ENCODE measurements at regions not wholly inside any gene's neighbourhood (a gene's known extent, or its start where the extent isn't known, plus 50 kb on each side); places are given as distances from the start of the nearest gene placed in this dataset.

DNA sequence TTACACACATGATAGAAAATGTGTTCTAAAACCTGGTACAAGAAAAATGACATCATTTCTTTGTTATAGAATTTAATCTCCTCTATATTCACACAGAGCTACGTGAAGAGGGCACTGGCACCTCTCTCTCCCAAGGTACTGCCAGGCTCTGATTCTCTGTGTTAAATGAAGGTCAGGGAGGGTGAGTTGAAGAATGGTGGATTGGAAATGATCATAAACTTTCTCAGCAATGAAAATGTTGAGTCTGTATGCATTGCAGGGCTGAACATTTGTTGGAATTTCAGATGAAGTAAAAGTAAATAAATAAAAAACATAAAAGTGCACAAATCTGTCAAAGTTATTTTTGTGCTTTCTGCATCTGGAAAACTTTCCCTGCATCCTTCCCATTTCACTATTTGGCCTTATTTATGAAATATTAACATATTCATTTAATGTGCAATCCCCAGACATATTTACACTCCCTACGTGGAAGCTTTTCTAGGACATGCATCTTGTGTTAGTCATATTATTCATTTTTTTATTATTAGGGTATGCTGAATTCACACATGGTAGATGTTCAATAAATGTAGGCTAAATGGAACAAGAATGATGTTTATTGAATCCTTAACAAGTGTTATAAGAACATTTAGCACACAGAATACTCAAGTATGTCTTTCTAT is 810.3 kb upstream of the CDH8 start:
- H3K4me1 ChIP-seq = no peaks in the 10 kb centered on the region
- 55 to 71% methylated on average over 2 of the region's 2 CpGs for WGBS, 2 donors (ENCODE audit: low coverage in 1 of 2)
- H3K4me3 ChIP-seq = no peak overlapping the region
- intact Hi-C loops (cut with DNase I; ENCODE audit: low total_unique reads) (no loop called here), in situ Hi-C loops (cut with MboI; ENCODE audit: low pct_ligation_motif_present in 1 of 4, low pct_unique_long_range_greater_than_20kb in 1 of 4, low sequenced_read_pairs in 3 of 4) (no loop called here)
- no peak for DNase-seq
- no peaks in the 10 kb centered on the region for H3K9me3 ChIP-seq
- TF ChIP-seq, protein P1, sequence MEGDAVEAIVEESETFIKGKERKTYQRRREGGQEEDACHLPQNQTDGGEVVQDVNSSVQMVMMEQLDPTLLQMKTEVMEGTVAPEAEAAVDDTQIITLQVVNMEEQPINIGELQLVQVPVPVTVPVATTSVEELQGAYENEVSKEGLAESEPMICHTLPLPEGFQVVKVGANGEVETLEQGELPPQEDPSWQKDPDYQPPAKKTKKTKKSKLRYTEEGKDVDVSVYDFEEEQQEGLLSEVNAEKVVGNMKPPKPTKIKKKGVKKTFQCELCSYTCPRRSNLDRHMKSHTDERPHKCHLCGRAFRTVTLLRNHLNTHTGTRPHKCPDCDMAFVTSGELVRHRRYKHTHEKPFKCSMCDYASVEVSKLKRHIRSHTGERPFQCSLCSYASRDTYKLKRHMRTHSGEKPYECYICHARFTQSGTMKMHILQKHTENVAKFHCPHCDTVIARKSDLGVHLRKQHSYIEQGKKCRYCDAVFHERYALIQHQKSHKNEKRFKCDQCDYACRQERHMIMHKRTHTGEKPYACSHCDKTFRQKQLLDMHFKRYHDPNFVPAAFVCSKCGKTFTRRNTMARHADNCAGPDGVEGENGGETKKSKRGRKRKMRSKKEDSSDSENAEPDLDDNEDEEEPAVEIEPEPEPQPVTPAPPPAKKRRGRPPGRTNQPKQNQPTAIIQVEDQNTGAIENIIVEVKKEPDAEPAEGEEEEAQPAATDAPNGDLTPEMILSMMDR (IDR thresholded peaks at IDR 0.05) = no peak
- TF ChIP-seq EP300 (IDR thresholded peaks at IDR 0.05; ENCODE audit: low read depth) (no peak), POLR2A (IDR thresholded peaks at IDR 0.05) (no peak), POLR2AphosphoS5 (IDR thresholded peaks at IDR 0.05) (no peak)
- H3K36me3 ChIP-seq = no peaks in the 10 kb centered on the region
- no peaks in the 10 kb centered on the region for H3K27me3 ChIP-seq
- no peak overlapping the region for H3K27ac ChIP-seq

DNA sequence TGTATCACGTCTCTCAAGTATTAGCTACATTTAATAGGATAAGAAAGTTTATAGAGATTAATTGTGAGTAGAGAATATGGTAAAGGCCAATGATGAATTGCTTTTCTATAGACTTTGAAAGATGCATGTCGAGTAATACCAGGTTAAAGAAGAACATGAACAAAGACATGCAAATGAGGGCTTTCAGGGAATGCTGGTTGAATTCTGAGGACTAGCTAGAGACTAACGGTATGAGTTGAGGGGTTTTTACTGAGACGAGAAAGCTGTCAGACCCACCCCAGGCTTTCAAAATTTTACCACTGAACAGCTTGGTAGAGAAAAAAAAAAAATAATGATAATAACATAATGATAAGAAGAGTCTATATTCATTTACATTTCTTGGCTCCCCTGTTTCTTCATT is 796.0 kb upstream of the CDH8 start:
- H3K9me3 ChIP-seq = no peaks in the 10 kb centered on the region
- TF ChIP-seq, protein P1 (IDR thresholded peaks at IDR 0.05) = no peak
- TF ChIP-seq EP300 (IDR thresholded peaks at IDR 0.05; ENCODE audit: low read depth) (no peak), POLR2AphosphoS5 (IDR thresholded peaks at IDR 0.05) (no peak), POLR2A (IDR thresholded peaks at IDR 0.05) (no peak)
- WGBS, 2 donors (ENCODE audit: low coverage in 1 of 2) = 69 to 77% methylated on average over 4 of the region's 4 CpGs
- no peak overlapping the region for H3K4me3 ChIP-seq
- intact Hi-C loops (cut with DNase I; ENCODE audit: low total_unique reads) = no loop called here
- in situ Hi-C loops (cut with MboI; ENCODE audit: low pct_ligation_motif_present in 1 of 4, low pct_unique_long_range_greater_than_20kb in 1 of 4, low sequenced_read_pairs in 3 of 4) = no loop called here
- H3K27ac ChIP-seq = no peak overlapping the region
- no peak for DNase-seq
- H3K4me1 ChIP-seq = no peaks in the 10 kb centered on the region
- H3K36me3 ChIP-seq = no peaks in the 10 kb centered on the region
- no peaks in the 10 kb centered on the region for H3K27me3 ChIP-seq

DNA sequence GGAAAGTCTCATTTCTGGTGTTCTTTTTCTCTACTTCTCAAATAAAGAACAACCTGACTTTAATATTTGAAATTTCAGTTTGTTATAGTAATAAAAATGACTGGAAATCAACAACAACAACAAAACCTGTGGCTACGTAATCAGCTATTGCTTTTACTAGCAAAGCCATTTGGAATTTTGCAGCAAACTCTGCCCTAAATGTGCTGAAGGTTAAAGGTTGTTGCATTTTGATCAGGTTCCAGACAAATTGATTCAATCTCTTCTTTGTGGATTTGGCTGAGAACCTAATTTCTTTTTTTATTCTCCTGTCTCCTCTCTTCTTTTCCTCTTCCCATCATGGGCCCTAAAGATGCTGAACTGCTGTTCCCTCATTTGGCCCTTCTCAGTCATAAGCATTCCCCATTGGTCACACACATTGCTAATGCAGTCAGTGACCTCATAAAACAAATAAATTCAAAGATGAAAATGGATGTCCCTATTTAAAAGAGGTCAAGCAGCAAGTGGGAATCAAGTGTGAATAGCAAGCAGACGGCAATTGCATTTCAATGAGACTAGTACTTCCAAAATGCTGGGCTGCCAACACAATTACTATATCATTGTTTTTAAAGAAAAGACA is 795.1 kb upstream of the CDH8 start:
- 63 to 71% methylated on average over 2 of the region's 2 CpGs for WGBS, 2 donors (ENCODE audit: low coverage in 1 of 2)
- intact Hi-C loops (cut with DNase I; ENCODE audit: low total_unique reads) (no loop called here), in situ Hi-C loops (cut with MboI; ENCODE audit: low pct_ligation_motif_present in 1 of 4, low pct_unique_long_range_greater_than_20kb in 1 of 4, low sequenced_read_pairs in 3 of 4) (no loop called here)

DNA sequence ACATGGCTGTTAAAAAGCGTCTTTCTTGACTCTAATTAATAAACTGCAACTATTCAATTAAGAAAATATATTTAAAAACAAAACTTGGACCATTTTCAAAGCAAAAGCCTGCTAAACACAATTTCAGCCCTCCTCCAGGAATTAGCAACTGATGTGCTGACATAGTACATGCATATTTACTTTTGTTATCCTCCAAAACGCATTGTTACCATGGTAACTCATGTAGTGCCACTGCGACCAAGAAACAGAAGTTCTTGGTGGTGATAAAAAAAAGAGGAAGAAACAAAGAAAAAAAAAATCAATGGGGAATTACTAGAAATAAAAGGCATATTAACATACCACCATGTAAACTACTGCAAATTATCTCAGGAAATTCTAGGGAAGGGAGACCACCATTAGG is 793.4 kb upstream of the CDH8 start:
- H3K9me3 ChIP-seq = no peaks in the 10 kb centered on the region
- no peak for DNase-seq
- H3K4me1 ChIP-seq = no peaks in the 10 kb centered on the region
- no peaks in the 10 kb centered on the region for H3K27me3 ChIP-seq
- in situ Hi-C loops (cut with MboI; ENCODE audit: low pct_ligation_motif_present in 1 of 4, low pct_unique_long_range_greater_than_20kb in 1 of 4, low sequenced_read_pairs in 3 of 4) (no loop called here), intact Hi-C loops (cut with DNase I; ENCODE audit: low total_unique reads) (no loop called here)
- H3K36me3 ChIP-seq = no peaks in the 10 kb centered on the region
- 40 to 47% methylated on average over 2 to 3 of the region's 3 CpGs for WGBS, 2 donors (ENCODE audit: low coverage in 1 of 2)
- no peak for TF ChIP-seq EP300 (IDR thresholded peaks at IDR 0.05; ENCODE audit: low read depth)
- H3K27ac ChIP-seq = no peak overlapping the region
- no peak overlapping the region for H3K4me3 ChIP-seq

More for the DNA sequence above, 795.1 kb upstream of the CDH8 start:
- H3K36me3 ChIP-seq = no peaks in the 10 kb centered on the region
- TF ChIP-seq POLR2A (IDR thresholded peaks at IDR 0.05) (no peak), POLR2AphosphoS5 (IDR thresholded peaks at IDR 0.05) (no peak), EP300 (IDR thresholded peaks at IDR 0.05; ENCODE audit: low read depth) (no peak)
- TF ChIP-seq, protein P1 (IDR thresholded peaks at IDR 0.05) = no peak
- H3K9me3 ChIP-seq = no peaks in the 10 kb centered on the region
- H3K27me3 ChIP-seq = no peaks in the 10 kb centered on the region
- no peaks in the 10 kb centered on the region for H3K4me1 ChIP-seq
- DNase-seq = no peak
- H3K4me3 ChIP-seq = no peak overlapping the region
- H3K27ac ChIP-seq = no peak overlapping the region

Data from transverse colon (tissue), 4 donors.